Activated T-helper 1 cell treated with anti-CD3 and anti-CD28 coated beads, Interleukin-2, amount 50 U/mL, for 16 hours (primary cell): ENCODE measurements at regions not wholly inside any gene's neighbourhood (a gene's known extent, or its start where the extent isn't known, plus 50 kb on each side); places are given as distances from the start of the nearest gene placed in this dataset.

Experiments
- DNase-seq, 2 donors: peaks; one replicate each; pipeline ENCODE4 v3.0.0-alpha.2; 2020; ENCODE audit warnings: low read depth in 1 of 2, low spot score in 1 of 2

DNA sequence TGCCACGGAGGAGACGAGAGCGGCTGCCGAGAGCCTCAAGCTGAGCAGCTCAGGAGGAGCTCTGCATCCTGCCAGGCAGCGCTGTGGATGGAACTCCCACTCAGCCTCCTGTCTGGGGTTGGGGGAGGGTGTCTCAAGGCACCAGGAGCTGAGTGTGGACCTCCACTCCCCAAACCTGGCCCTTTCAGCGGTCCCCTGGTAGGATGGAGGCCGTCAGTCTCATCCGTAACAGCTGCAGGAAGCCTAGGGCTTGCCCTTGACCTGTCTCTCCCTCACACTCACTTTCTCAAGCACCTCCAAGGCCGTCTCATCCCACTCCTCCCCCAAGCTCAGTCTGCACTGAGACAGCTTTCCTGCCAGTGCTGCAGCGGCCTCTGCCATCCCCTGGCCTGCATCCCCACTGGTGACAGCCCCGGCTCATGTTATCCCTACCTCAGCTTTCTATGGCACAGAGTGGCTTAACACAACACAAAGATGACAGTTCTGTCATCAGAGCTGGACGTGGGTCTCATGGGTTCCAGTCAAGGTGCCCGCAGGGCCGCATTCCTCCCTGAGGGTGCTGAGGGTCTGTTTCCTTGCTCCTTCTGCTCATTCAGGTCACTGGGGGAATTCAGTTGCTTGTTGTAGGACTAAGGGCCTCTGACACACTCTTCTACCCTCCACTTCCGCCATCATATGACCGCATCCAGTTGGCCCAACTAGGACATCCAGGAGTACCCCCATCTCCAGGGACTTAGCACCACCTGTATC is 341.9 kb upstream of the B3GAT1 start:
- no peak for DNase-seq

DNA sequence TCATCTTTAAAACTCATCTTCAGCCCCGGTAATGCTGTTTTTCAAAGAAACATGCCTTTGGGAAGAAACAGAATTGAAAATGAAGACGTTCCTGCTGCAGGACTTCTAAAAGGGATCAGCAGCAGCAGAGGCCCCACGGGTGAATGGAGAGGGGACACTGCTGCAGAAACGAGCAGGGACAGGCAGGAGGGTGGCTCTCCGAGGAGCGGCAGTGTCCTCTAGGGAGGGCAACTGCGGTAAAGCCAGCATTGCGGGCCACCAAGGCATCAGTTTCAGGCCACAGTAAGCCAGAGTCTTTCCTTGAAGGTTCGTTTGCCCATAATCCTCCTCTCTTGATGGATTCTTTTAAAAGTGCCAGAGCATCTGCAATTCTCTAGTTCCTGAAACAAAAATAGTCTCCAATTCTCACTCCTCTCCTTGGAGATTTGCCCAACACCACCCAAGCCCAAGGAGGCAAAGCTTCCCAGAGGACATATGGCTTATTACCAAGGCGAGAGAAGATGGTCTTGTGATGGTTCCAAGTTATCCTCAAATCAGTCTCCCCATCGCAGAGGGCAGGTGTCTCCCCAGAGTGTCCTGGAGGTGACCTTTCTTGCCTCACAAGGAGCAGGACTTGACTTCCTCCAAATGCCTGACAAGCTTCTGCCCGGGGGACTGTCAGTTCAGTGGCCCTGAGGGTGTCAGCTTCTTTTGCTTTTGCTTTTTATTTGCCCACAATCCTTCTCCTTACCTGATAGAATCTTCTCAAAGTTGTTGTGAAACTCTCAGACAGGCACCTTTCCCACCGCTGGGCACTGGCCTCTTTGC is 341.1 kb upstream of the B3GAT1 start:
- DNase-seq: no peak

GRCh38 chr11:134752526-134752925 is 340.5 kb upstream of the B3GAT1 start:
- no peak for DNase-seq

DNA sequence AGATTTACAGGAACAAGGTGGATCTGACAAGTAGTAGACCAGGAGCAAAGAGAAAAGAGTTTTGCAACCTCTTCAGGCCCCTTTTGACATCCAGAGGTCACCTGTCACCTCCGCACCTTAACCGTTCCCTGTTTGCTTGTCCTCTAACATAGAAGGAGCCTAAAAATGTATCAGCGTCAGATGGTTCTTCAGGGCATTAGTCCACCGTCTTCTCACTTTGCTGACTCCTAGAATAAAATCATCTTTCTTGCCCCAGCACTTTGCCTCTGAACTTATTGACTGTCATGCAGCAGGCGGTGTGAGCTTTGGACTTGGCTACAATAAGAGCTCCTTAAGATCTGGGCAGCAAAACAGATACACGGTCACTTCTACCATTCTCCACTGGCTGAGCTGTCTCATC is 339.7 kb upstream of the B3GAT1 start:
- no peak for DNase-seq

DNA sequence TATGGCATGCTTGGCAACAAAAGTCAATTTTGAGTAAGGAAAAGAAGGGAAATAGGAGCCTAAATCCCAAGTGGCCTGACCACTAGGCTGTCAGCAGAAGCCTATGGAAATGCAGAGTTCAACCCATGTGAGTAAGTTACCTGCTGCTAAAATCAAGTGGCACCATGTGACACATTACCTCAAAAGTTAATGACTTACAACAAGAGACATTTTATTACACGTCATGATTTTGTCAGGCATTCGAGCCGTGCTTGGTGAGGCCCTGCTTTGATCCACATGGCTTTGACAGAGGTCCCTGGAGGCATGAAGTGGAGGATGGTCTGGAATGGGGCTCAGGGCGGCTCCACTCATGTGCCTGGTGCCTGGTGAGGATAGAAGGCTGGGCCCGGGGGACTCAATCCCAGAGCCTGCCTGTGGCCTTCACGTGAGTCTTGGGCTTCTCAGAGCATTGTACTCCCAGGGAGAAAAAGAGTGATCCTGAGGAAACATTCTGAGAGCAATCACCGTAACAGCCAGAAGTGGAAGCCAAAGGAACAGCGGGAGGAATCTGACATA is 339.1 kb upstream of the B3GAT1 start:
- no peak for DNase-seq

- no peak for DNase-seq
These were observed 338.6 kb upstream of the B3GAT1 start for GRCh38 chr11:134750619-134751018.

- DNase-seq: no peak
These were observed 337.2 kb upstream of the B3GAT1 start for GRCh38 chr11:134749040-134749839.

GRCh38 chr11:134746609-134747008 is 334.6 kb upstream of the B3GAT1 start:
- DNase-seq: no peak

DNA sequence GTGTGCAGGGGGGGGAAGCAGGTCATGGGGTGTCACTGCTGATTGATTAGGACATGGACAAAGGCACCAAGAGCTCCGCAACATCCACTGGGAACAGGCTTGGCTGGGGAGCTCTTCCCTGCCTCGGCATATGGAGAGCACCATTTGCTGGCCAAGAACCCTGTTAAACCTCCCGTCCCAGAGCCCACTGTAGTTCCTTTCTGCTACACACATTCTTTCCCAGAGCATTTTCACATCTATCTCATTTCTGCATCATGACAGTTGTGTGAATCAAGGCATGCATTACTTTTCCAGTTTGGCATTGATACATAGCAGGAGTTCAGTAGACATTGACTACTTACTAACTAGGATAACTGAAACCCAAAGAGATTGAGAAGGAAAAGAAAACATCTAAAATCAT is 333.4 kb upstream of the B3GAT1 start:
- DNase-seq: no peak

DNA sequence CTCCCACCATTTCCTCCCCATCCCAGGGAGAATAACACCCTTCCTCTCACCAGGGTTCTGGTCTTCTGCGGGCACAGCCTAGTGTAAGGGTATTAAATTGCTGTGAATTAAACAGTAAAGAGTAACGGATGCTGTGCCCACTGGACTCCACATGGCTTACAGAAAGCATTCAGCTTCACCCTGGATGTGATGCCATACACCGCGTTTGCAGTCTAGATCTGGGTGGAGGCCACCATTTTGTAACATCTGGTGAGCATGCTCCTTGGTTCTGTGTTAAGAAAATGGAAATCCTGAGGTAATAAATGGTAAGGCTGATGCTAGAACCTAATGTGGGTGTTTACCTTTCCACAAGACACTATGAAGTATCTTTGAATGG is 331.8 kb upstream of the B3GAT1 start:
- DNase-seq: no peak

DNA sequence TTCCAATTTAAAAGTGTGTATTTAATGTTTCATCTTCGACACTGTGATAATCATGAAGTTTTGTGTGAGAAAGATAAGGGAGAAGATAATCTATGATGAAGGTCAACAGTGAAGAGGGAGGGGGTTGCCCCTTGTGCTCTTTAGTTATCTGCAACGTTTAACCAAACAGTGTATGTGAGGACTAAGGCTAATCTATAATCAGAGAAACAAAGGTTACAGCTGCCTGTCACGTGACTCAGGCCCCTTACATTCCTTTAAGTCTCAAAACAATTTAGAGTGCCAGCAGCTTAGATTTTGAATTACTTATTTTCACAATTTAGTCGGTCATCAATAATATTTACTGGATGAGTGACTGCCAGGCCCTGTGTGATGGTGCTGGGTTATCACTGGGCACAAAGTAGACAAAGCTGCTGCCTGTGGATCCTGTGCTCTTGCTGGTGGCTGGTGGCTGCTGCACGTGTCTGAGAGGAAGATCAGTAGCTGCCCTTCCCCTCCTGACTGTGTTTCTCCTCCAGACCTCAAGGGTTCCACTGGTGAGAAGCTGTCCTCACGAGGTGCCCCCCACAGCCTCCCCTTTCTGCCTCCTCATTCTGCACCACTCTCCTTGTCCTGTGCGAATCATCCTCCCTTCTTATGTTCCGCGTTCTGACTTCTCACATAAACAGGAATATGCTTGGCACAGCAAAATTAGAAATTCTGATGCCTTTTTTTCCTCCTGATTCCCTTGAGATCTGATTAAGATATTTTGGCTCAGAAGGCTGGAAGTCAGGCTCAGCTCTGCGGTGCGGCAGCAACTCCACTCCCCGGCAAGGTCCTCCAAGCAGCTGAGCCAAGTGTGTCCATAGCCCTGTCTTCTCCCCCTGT is 331.1 kb upstream of the B3GAT1 start:
- no peak for DNase-seq

DNA sequence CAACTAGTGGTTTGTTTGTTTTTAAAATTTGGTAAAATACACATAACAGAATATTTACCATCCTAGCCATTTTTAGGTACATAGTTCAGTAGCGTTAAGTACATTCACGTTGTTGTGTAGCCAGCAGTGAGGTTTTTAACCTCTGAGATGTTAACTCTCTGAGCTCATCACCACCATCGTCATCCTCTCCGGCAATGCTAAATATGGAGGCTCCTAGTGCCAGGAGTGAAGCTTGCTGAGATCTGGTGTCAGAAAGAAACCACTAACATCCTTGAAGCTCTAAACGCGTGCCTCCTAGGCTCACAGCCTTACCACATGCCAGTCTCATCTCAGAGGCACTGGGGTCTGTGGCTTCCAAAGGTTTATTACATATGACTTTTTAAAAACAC is 330.2 kb upstream of the B3GAT1 start:
- DNase-seq: no peak

GRCh38 chr11:134741453-134742223 is 329.6 kb upstream of the B3GAT1 start:
- no peak for DNase-seq

GRCh38 chr11:134740590-134741261 is 328.7 kb upstream of the B3GAT1 start:
- DNase-seq: no peak

DNA sequence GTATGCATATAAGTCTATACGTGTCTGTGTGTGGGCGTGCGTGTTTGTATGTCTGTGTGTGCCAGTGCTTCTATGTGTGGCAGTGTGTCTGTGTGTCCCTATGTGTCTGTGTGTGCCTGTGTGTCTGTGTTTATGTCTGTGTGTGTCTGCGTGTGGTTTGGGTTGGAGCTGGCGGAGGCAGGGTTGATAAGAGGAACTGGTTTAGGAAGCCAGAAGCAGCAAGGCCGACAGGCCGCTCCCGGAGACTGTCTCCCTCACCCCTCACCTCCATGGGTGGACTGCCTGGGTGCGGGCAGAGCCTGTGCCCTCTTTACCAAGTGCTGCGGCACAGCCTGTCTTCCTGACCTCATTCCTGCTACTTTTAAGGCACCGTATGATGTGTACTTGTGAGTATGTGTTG is 327.1 kb upstream of the B3GAT1 start:
- DNase-seq: no peak

DNA sequence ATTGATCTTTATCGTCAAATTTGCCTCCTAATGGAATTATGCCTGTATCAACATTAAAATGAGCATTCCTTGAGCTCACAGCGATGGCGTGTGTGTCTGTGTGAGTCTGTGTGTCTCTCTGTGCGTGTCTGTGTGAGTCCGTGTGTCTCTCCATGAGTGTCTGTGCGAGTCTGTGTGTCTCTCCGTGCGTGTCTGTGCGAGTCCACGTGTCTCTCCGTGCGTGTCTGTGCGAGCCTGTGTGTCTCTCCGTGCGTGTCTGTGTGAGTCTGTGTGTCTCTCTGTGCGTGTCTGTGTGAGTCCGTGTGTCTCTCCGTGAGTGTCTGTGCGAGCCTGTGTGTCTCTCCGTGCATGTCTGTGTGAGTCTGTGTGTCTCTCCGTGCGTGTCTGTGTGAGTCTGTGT is 326.5 kb upstream of the B3GAT1 start:
- no peak for DNase-seq

GRCh38 chr11:134737563-134738510 is 325.8 kb upstream of the B3GAT1 start:
- DNase-seq: no peak

- DNase-seq: no peak
These were observed 324.4 kb upstream of the B3GAT1 start for GRCh38 chr11:134736251-134736947.
